Adrenal gland (tissue), 9 donors: ENCODE measurements at regions not wholly inside any gene's neighbourhood (a gene's known extent, or its start where the extent isn't known, plus 50 kb on each side); places are given as distances from the start of the nearest gene placed in this dataset.
"Not testable (repeated sequence)": the region's sequence is repeated elsewhere in the genome, so short reads cannot be mapped to it uniquely, and the experiment has no call there.

Experiments used
- DNase-seq, 7 donors: peaks; one replicate each; pipeline ENCODE4 v3.0.0-alpha.2; 2019 to 2020
- H3K27ac ChIP-seq, 5 donors: fragments of 200-600 bp; sonication (generic) in 4 of 5; 1 replicate in 3 of 5; 2 replicates in 2 of 5; pipeline versions ENCODE4 v1.5.1 to v1.8.0; 2016 to 2020; ENCODE audit warnings: mild to moderate bottlenecking in 1 of 5
- H3K27me3 ChIP-seq: fragments of 200-600 bp; 2 replicates; pipeline ENCODE4 v1.8.0; 2021
- H3K36me3 ChIP-seq, 2 donors: fragments of 200-600 bp; replicated peaks in 1 of 2; 1 replicate in 1 of 2; 2 replicates in 1 of 2; pipeline versions ENCODE4 v1.5.1 to v1.8.0; 2018 to 2022
- H3K4me1 ChIP-seq, 2 donors: fragments of 200-600 bp; replicated peaks in 1 of 2; 1 replicate in 1 of 2; 2 replicates in 1 of 2; pipeline versions ENCODE4 v1.5.1 to v1.8.0; 2018 to 2021
- H3K4me3 ChIP-seq, 4 donors: fragments of 200-600 bp; sonication (generic) in 3 of 4; one replicate each; pipeline ENCODE4 v1.5.1; 2016 to 2018
- H3K9me3 ChIP-seq, 3 donors: fragments of 200-600 bp; sonication (generic) in 1 of 3; replicated peaks in 1 of 3; 1 replicate in 2 of 3; 2 replicates in 1 of 3; pipeline versions ENCODE4 v1.5.1 to v1.8.0; 2016 to 2021
- CTCF ChIP-seq, 6 experiments: fragments of 450-650 bp in 4 of 6; fragments of 200-600 bp in 2 of 6; sonication (generic) in 1 of 6; IDR thresholded peaks; 1 replicate in 5 of 6; 2 replicates in 1 of 6; pipeline versions ENCODE4 v1.5.1 to v1.8.0; 2016 to 2021; ENCODE audit warnings: antibody characterized with exemption in 6 of 6, mild to moderate bottlenecking in 2 of 6, moderate library complexity in 1 of 6
- POLR2A ChIP-seq, 2 donors: fragments of 450-650 bp; IDR thresholded peaks; one replicate each; pipeline ENCODE4 v1.6.1; 2017; ENCODE audit warnings: antibody characterized with exemption in 2 of 2, mild to moderate bottlenecking in 2 of 2, moderate library complexity in 1 of 2
- WGBS, 4 donors: extraction: QIAGEN DNeasy Blood & Tissue Kit in 2 of 4; methylation state at CpG; one replicate each; pipeline versions ENCODE4 v1.1.5 to v1.1.7; 2013 to 2017; 5-methylcytosine and 5-hydroxymethylcytosine counted together
- intact Hi-C, 2 donors: fragments of 100-400 bp; cut with DNase I; formaldehyde crosslinking; loops; one replicate each; pipeline versions ENCODE4 v1.14.1 to v1.15.0; 2022 to 2023
- donor health status: healthy with polysubstance abuse.
- donor health status: Bipolar disorder and iron deficiency.
- donor health status: DM: yes; HTN: yes; CAD: no.
- donor health status: DM: no; HTN: no; CAD: no.
- donor health status: DM: no; HTN: no; CAD: no.

DNA sequence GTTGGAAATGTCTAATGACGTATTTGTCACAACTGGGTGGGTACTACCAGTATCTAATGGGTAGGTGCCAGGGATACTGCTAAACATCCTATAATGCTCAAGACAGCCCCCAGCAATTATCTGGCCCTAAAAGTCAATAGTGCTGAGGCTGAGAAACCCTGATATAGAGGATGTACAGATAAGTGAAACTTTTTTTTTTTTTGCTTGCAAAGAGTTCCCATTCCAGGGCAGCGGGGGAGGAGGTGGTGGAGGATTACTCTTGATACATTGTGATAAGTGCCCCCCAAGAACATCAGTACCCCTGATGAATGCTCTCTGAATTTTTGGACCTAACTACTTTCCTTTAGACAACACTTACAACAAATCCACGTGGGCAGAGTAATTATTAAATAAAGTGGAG is 329.7 kb upstream of the SPRED2 start:
- TF ChIP-seq CTCF (IDR thresholded peaks at IDR 0.05) (no peak), POLR2A (IDR thresholded peaks at IDR 0.05) (no peak)
- Histone ChIP-seq H3K9me3 (no peaks in the 10 kb centered on the region), H3K4me3 (no peak overlapping the region), H3K27me3 (no peaks in the 10 kb centered on the region), H3K36me3 (no peaks in the 10 kb centered on the region), H3K4me1 (no peaks in the 10 kb centered on the region), H3K27ac (no peak overlapping the region)
- DNase-seq, result no peak
- WGBS, 4 donors, result 58 to 76% (median 73%) methylated on average over 3 of the region's 3 CpGs
- intact Hi-C loops, result no loop called here

- H3K27me3 ChIP-seq, result no peaks in the 10 kb centered on the region
- no peak for TF ChIP-seq POLR2A (IDR thresholded peaks at IDR 0.05)
- TF ChIP-seq CTCF (IDR thresholded peaks at IDR 0.05), result no peak
- H3K9me3 ChIP-seq, result no peaks in the 10 kb centered on the region
- intact Hi-C loops, result no loop called here
- H3K36me3 ChIP-seq, result no peaks in the 10 kb centered on the region
- peak in 3 of 7 donors; percentile 22 to 31 (median 25) for DNase-seq
- no peak overlapping the region for H3K27ac ChIP-seq
- H3K4me3 ChIP-seq, result no peak overlapping the region
- no peaks in the 10 kb centered on the region for H3K4me1 ChIP-seq
- WGBS, 4 donors, result 53 to 77% (median 58%) methylated on average over 1 of the region's 1 CpG
Measured at GRCh38 chr2:65754219-65754618, 321.8 kb upstream of the SPRED2 start.

- no peaks in the 10 kb centered on the region for H3K4me1 ChIP-seq
- no peak overlapping the region for H3K27ac ChIP-seq
- H3K36me3 ChIP-seq, result no peaks in the 10 kb centered on the region
- TF ChIP-seq POLR2A (IDR thresholded peaks at IDR 0.05), result no peak
- no peak for TF ChIP-seq CTCF (IDR thresholded peaks at IDR 0.05)
- H3K9me3 ChIP-seq, result no peaks in the 10 kb centered on the region
- no peak overlapping the region for H3K4me3 ChIP-seq
- WGBS, 4 donors, result 84 to 97% (median 90%) methylated on average over 2 of the region's 2 CpGs
- intact Hi-C loops, result no loop called here
- no peaks in the 10 kb centered on the region for H3K27me3 ChIP-seq
- no peak for DNase-seq
Measured at GRCh38 chr2:65751408-65751807, 319.0 kb upstream of the SPRED2 start.

GRCh38 chr2:65749545-65749944 is 317.1 kb upstream of the SPRED2 start:
- 48 to 75% (median 62%) methylated on average over 3 of the region's 3 CpGs for whole genome bisulfite sequencing, 4 donors
- H3K27ac ChIP-seq, result no peak overlapping the region
- H3K4me1 ChIP-seq, result no peaks in the 10 kb centered on the region
- TF ChIP-seq CTCF (IDR thresholded peaks at IDR 0.05) (no peak), POLR2A (IDR thresholded peaks at IDR 0.05) (no peak)
- no peaks in the 10 kb centered on the region for H3K27me3 ChIP-seq
- H3K9me3 ChIP-seq, result no peaks in the 10 kb centered on the region
- no peak for DNase-seq
- no peaks in the 10 kb centered on the region for H3K36me3 ChIP-seq
- intact Hi-C loops, result no loop called here
- no peak overlapping the region for H3K4me3 ChIP-seq

- intact Hi-C loops, result not testable (repeated sequence)
Measured at GRCh38 chr2:65747875-65748274, 315.5 kb upstream of the SPRED2 start.

More at GRCh38 chr2:65747875-65748274, 315.5 kb upstream of the SPRED2 start:
- not testable (repeated sequence) for H3K4me1 ChIP-seq, H3K27ac ChIP-seq, DNase-seq, H3K9me3 ChIP-seq, H3K4me3 ChIP-seq, H3K36me3 ChIP-seq, H3K27me3 ChIP-seq
- 43 to 77% (median 56%) methylated on average over 4 of the region's 4 CpGs for WGBS, 4 donors
